Panc1 (cell line): ENCODE measurements at regions not wholly inside any gene's neighbourhood (a gene's known extent, or its start where the extent isn't known, plus 50 kb on each side); places are given as distances from the start of the nearest gene placed in this dataset.
"Not testable (repeated sequence)": the region's sequence is repeated elsewhere in the genome, so short reads cannot be mapped to it uniquely, and the experiment has no call there.

Source experiments
- CTCF ChIP-seq: fragments of 450-650 bp; IDR thresholded peaks from 2 replicates; pipeline ENCODE4 v1.5.1; 2017; ENCODE audit warnings: mild to moderate bottlenecking
- REST ChIP-seq, 2 experiments: IDR thresholded peaks; 2 replicates each; pipeline ENCODE4 v1.6.1; 2011 to 2012; ENCODE audit warnings: low read depth in 2 of 2, control low read depth in 1 of 2, low read length in 1 of 2, mild to moderate bottlenecking in 1 of 2, moderate library complexity in 1 of 2; ENCODE audit not compliant: insufficient read depth in 1 of 2
- SIN3A ChIP-seq: IDR thresholded peaks from 2 replicates; pipeline ENCODE4 v1.6.1; 2012; ENCODE audit warnings: low read depth, mild to moderate bottlenecking, low read length, moderate library complexity, borderline replicate concordance; ENCODE audit not compliant: insufficient read depth

DNA sequence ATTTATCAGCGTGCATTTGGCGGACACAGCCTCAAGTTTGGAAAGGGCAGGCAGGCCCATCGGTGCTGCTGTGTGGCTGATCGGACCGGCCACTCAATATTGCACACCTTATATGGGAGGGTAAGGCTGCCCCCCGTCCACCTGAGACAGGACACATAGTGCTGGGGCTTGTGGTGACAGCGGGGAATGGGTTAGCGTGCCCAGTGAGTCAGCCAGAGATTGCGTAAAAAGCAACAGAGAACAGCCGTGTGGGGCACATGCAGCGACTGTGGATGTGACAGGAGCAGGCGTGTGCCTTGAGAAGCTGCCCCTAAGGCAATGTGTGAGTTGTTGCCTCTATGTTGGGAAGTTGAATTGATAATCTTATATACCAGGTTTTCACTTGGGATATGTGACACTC is 56.6 kb upstream of the MUC20 start:
- TF ChIP-seq CTCF; SIN3A; REST (IDR thresholded peaks at IDR 0.05; ENCODE audit: insufficient read depth in 1 of 2, low read depth in 2 of 2, low read length in 1 of 2): not testable (repeated sequence)
